MM.1S (cell line): ENCODE measurements at regions not wholly inside any gene's neighbourhood (a gene's known extent, or its start where the extent isn't known, plus 50 kb on each side); places are given as distances from the start of the nearest gene placed in this dataset.

ENCODE experiments used
- DNase-seq: peaks from one replicate; pipeline ENCODE4 v3.0.0-alpha.2; 2015
- H2AFZ ChIP-seq: fragments of 300-600 bp; sonication (generic); 2 replicates; pipeline ENCODE4 v1.6.0; 2016; ENCODE audit warnings: antibody characterized with exemption, low read length
- H3F3A ChIP-seq: fragments of 300-600 bp; sonication (generic); 2 replicates; pipeline ENCODE4 v1.6.1; 2016; ENCODE audit warnings: mild to moderate bottlenecking, antibody characterized with exemption, low read length, moderate library complexity, mixed read lengths; ENCODE audit not compliant: insufficient read depth
- H3K27ac ChIP-seq: fragments of 300-600 bp; sonication (generic); 2 replicates; pipeline ENCODE4 v1.5.1; 2016; ENCODE audit warnings: mild to moderate bottlenecking, low read length
- H3K27me3 ChIP-seq: fragments of 300-600 bp; sonication (generic); replicated peaks from 2 replicates; pipeline ENCODE4 v1.6.0; 2016; ENCODE audit warnings: low read length; ENCODE audit not compliant: insufficient read depth
- H3K36me3 ChIP-seq: fragments of 300-600 bp; sonication (generic); replicated peaks from 2 replicates; pipeline ENCODE4 v1.6.1; 2016; ENCODE audit warnings: mild to moderate bottlenecking, low read length, mixed read lengths; ENCODE audit not compliant: insufficient read depth
- H3K4me1 ChIP-seq: fragments of 300-600 bp; sonication (generic); 2 replicates; pipeline ENCODE4 v1.6.1; 2016; ENCODE audit warnings: low read length, mixed read lengths
- H3K4me2 ChIP-seq: fragments of 300-600 bp; sonication (generic); 2 replicates; pipeline ENCODE4 v1.6.0; 2016; ENCODE audit warnings: low read depth, low read length
- H3K4me3 ChIP-seq: fragments of 300-600 bp; sonication (generic); 2 replicates; pipeline ENCODE4 v1.5.1; 2016; ENCODE audit warnings: low read length, mixed read lengths
- H3K79me2 ChIP-seq: fragments of 300-600 bp; sonication (generic); 2 replicates; pipeline ENCODE4 v1.6.1; 2016; ENCODE audit warnings: mixed run types, low read length, mixed read lengths
- H3K9ac ChIP-seq: fragments of 300-600 bp; sonication (generic); 2 replicates; pipeline ENCODE4 v1.6.1; 2016; ENCODE audit warnings: low read length, mixed read lengths
- H3K9me2 ChIP-seq: fragments of 300-600 bp; sonication (generic); replicated peaks from 2 replicates; pipeline ENCODE4 v1.6.1; 2016; ENCODE audit warnings: mild to moderate bottlenecking, low read length, mixed read lengths; ENCODE audit not compliant: insufficient read depth
- H3K9me3 ChIP-seq: fragments of 300-600 bp; sonication (generic); replicated peaks from 2 replicates; pipeline ENCODE4 v1.6.1; 2016; ENCODE audit warnings: mild to moderate bottlenecking, low read length, mixed read lengths; ENCODE audit not compliant: insufficient read depth
- H4K20me1 ChIP-seq: fragments of 300-600 bp; sonication (generic); 2 replicates; pipeline ENCODE4 v1.6.1; 2016; ENCODE audit warnings: mild to moderate bottlenecking, low read length, moderate library complexity, mixed read lengths; ENCODE audit not compliant: insufficient read depth
- CTCF ChIP-seq: fragments of 300-600 bp; sonication (generic); IDR thresholded peaks from 2 replicates; pipeline ENCODE4 v1.5.1; 2016; ENCODE audit warnings: antibody characterized with exemption, low read length, mixed read lengths
- EZH2 ChIP-seq: fragments of 300-600 bp; sonication (generic); optimal IDR thresholded peaks from 2 replicates; pipeline ENCODE3; 2017; ENCODE audit warnings: low read depth, mild to moderate bottlenecking, antibody characterized with exemption, low read length, mixed read lengths
- EZH2phosphoT487 ChIP-seq: fragments of 300-600 bp; sonication (generic); IDR thresholded peaks from 2 replicates; pipeline ENCODE4 v1.6.1; 2018; ENCODE audit warnings: antibody characterized with exemption, low read length

DNA sequence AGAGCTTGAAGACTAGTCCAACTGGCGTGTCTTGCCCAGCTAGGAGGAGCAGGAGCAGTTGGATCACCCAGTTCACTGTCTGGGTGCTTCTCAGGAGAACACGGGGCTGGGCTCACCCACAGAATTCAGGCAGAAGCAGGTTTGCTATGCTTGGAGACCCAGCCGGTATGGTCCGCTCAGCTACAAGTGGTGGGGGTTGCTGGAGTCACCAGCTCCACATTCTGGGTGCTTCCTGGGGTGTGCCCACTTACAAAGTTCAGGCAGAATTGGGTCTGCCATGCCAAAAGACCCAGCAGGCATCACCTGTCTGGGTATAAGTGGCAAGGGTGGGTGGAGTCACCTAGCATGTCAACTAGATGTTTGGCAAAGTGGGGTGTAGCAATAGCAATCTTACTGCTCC is 1061.8 kb downstream of the PCDH19 start:
- H3K4me3 ChIP-seq, result no peak overlapping the region
- no peaks in the 10 kb centered on the region for H3K9me2 ChIP-seq
- H4K20me1 ChIP-seq, result no peaks in the 10 kb centered on the region
- H3K4me1 ChIP-seq, result no peaks in the 10 kb centered on the region
- H3K79me2 ChIP-seq, result no peaks in the 10 kb centered on the region
- H3K9ac ChIP-seq, result no peak overlapping the region
- no peaks in the 10 kb centered on the region for H3K36me3 ChIP-seq
- H3F3A ChIP-seq, result no peaks in the 10 kb centered on the region
- no peak overlapping the region for H2AFZ ChIP-seq
- no peak overlapping the region for H3K27ac ChIP-seq
- H3K27me3 ChIP-seq, result no peaks in the 10 kb centered on the region
- no peak for TF ChIP-seq EZH2phosphoT487
- TF ChIP-seq EZH2, result no peak
- no peak for DNase-seq
- H3K9me3 ChIP-seq, result no peaks in the 10 kb centered on the region
- H3K4me2 ChIP-seq, result no peak overlapping the region

DNA sequence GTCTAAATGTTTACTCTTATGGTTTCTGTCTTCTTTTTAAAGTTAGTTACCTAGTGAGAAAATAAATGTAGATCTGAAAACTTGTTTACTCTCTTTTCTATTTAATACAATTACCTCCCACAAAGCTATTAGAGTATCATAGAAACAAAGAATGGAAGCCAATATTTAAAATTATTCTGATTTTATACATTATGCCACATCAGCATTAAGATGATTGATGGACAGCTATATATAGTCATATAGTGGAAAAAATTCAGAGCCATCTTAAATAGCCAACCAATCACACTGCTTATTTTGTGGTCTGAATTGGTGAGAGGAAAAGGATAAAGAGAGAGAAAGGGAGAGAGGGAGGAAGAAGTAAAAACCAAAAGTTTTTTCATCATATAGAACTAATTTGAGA is 1101.8 kb downstream of the PCDH19 start:
- DNase-seq, result no peak
- Histone ChIP-seq H3K79me2 (no peaks in the 10 kb centered on the region), H3K4me2 (no peak overlapping the region), H3K4me1 (no peaks in the 10 kb centered on the region), H3K4me3 (no peak overlapping the region), H3K9ac (no peak overlapping the region), H3K27me3 (no peaks in the 10 kb centered on the region), H3K27ac (no peak overlapping the region), H3K9me2 (no peaks in the 10 kb centered on the region), H4K20me1 (no peaks in the 10 kb centered on the region), H3K36me3 (no peaks in the 10 kb centered on the region), H2AFZ (no peak overlapping the region), H3F3A (no peaks in the 10 kb centered on the region), H3K9me3 (no peaks in the 10 kb centered on the region)
- TF ChIP-seq CTCF (no peak), EZH2phosphoT487 (no peak), EZH2 (no peak)

DNA sequence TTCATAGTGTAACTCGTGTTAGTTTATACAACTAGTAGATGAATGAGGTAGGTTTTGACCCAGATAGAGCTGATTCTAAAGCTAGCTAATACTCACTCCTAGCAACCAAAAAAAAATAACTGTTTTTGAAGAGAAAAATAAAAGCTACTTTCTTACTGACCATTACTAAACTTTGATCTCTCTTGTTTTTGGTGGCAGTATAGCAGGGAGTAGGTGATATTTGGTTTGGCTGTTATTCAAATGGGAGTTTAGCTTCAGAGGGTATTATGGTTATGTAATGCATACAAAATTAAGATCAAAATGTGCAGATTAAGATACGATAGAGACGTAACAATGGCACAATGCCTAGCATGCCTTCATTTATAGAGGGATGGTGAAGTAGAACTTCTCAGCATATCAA is 1104.5 kb downstream of the PCDH19 start:
- H3K36me3 ChIP-seq, result no peaks in the 10 kb centered on the region
- H3K9me2 ChIP-seq, result no peaks in the 10 kb centered on the region
- no peak overlapping the region for H2AFZ ChIP-seq
- H3K4me1 ChIP-seq, result no peaks in the 10 kb centered on the region
- no peak overlapping the region for H3K4me3 ChIP-seq
- no peak overlapping the region for H3K9ac ChIP-seq
- no peak overlapping the region for H3K27ac ChIP-seq
- no peaks in the 10 kb centered on the region for H3K9me3 ChIP-seq
- H3K4me2 ChIP-seq, result no peak overlapping the region
- H4K20me1 ChIP-seq, result no peaks in the 10 kb centered on the region
- DNase-seq, result no peak
- H3K27me3 ChIP-seq, result no peaks in the 10 kb centered on the region
- TF ChIP-seq EZH2phosphoT487, result no peak
- no peak for TF ChIP-seq EZH2
- no peak for TF ChIP-seq CTCF
- no peaks in the 10 kb centered on the region for H3F3A ChIP-seq
- H3K79me2 ChIP-seq, result no peaks in the 10 kb centered on the region

DNA sequence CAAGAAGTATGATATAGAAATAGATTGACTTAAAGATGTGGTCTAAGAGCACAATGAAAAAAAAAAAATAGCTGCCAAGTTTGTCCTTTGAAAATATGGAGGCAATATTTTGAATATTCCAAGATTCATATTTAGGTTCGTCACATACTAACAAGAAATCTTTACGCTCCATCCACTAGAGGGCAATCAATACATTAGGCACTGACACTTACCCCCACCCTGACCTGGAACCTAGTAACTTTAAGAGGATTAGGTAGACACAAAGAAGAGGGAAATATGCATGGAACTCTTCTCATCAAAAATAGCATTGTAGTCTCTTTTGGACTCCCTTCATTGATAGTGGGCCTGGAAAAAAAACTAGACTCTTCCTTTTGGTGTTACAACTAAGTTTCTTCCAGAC is 1108.1 kb downstream of the PCDH19 start:
- no peaks in the 10 kb centered on the region for H3F3A ChIP-seq
- H3K9me3 ChIP-seq, result no peaks in the 10 kb centered on the region
- no peak overlapping the region for H3K9ac ChIP-seq
- no peak for TF ChIP-seq EZH2
- TF ChIP-seq CTCF, result peak; percentile 42
- no peaks in the 10 kb centered on the region for H4K20me1 ChIP-seq
- H3K27me3 ChIP-seq, result no peaks in the 10 kb centered on the region
- no peak overlapping the region for H2AFZ ChIP-seq
- peak; percentile 28 for DNase-seq
- no peaks in the 10 kb centered on the region for H3K36me3 ChIP-seq
- H3K4me1 ChIP-seq, result no peaks in the 10 kb centered on the region
- no peaks in the 10 kb centered on the region for H3K79me2 ChIP-seq
- no peak overlapping the region for H3K27ac ChIP-seq
- no peak overlapping the region for H3K4me3 ChIP-seq
- H3K4me2 ChIP-seq, result no peak overlapping the region
- no peaks in the 10 kb centered on the region for H3K9me2 ChIP-seq
